HCT116 (cell line): ENCODE measurements at regions not wholly inside any gene's neighbourhood (a gene's known extent, or its start where the extent isn't known, plus 50 kb on each side); places are given as distances from the start of the nearest gene placed in this dataset.

ENCODE experiments used
- ATAC-seq: fragments of 200-7000 bp; cut with Tn5 transposase; 2 replicates; pipeline ENCODE4 v1.9.1; 2020; ENCODE audit warnings: mild to moderate bottlenecking, moderate library complexity
- BruUV-seq: library from RNA; stranded (reverse); fragments of 400-500 nt; replicated peaks from 2 replicates; lab custom pipeline; 2021; lab: Mats Ljungman, UMichigan
- CTCF ChIA-PET: fragments of 300-600 bp; sonication (Branson Sonifier 250); formaldehyde crosslinking; loops from one replicate; lab custom pipeline; 2021; ENCODE audit warnings: antibody characterized with exemption; lab: Charles Lee
- POLR2A ChIA-PET: fragments of 300-600, 350-600 bp; sonication (Branson Sonifier 250); formaldehyde crosslinking; loops from one replicate; lab custom pipeline; 2021; ENCODE audit warnings: antibody characterized with exemption; lab: Charles Lee
- RAD21 ChIA-PET, 2 experiments: fragments of 300-600 bp; sonication (Branson Sonifier 250); formaldehyde crosslinking; loops; one replicate each; lab custom pipeline; 2023; ENCODE audit warnings: low total read pairs in 2 of 2; ENCODE audit not compliant: uncharacterized antibody in 2 of 2, unreplicated experiment in 2 of 2, low non-redundant PET in 1 of 2; lab: Charles Lee
- DNase-seq: peaks from one replicate; pipeline ENCODE4 v3.0.0-alpha.2; 2010; ENCODE audit warnings: low read depth, low spot score
- H2AFZ ChIP-seq: fragments of 200-600 bp; shearing (Covaris generic), sonication (generic); 2 replicates; pipeline ENCODE4 v1.6.1; 2017; ENCODE audit warnings: low read depth, mixed run types, mixed read lengths, antibody characterized with exemption, low read length; ENCODE audit not compliant: poor library complexity, severe bottlenecking
- H3K27ac ChIP-seq: 2 replicates; pipeline ENCODE4 v1.5.1; 2012; ENCODE audit warnings: low read depth, low read length
- H3K27me3 ChIP-seq: fragments of 200-600 bp; sonication (generic); 2 replicates; pipeline ENCODE4 v1.6.1; 2016; ENCODE audit warnings: mixed run types, low read length, mixed read lengths; ENCODE audit not compliant: insufficient read depth
- H3K36me3 ChIP-seq, 2 experiments: fragments of 200-500 bp in 1 of 2; fragments of 200-600 bp in 1 of 2; sonication (Bioruptor generic) in 1 of 2; sonication (generic) in 1 of 2; 2 replicates each; pipeline versions ENCODE4 v1.5.1 to v1.6.1; 2014 to 2016; ENCODE audit warnings: low read length in 2 of 2, inconsistent platforms in 1 of 2, mixed read lengths in 1 of 2, mixed run types in 1 of 2; ENCODE audit not compliant: insufficient read depth in 2 of 2, control insufficient read depth in 1 of 2
- H3K4me1 ChIP-seq, 2 experiments: fragments of 200-600 bp in 1 of 2; sonication (generic) in 1 of 2; 2 replicates each; pipeline versions ENCODE4 v1.5.1 to v1.6.1; 2012 to 2017; ENCODE audit warnings: low read length in 2 of 2, inconsistent platforms in 1 of 2, mild to moderate bottlenecking in 1 of 2, mixed read lengths in 1 of 2, mixed run types in 1 of 2, moderate library complexity in 1 of 2; ENCODE audit not compliant: insufficient read depth in 2 of 2, control insufficient read depth in 1 of 2
- H3K4me2 ChIP-seq: fragments of 200-600 bp; sonication (generic); 2 replicates; pipeline ENCODE4 v1.6.1; 2017; ENCODE audit warnings: mixed run types, low read length, mixed read lengths
- H3K4me3 ChIP-seq, 2 experiments: fragments of 200-600 bp in 1 of 2; sonication (generic) in 1 of 2; replicated peaks in 1 of 2; 2 replicates each; pipeline ENCODE4 v1.5.1; 2011 to 2016; ENCODE audit warnings: low read length in 2 of 2, control low read depth in 1 of 2, low read depth in 1 of 2, mild to moderate bottlenecking in 1 of 2, mixed read lengths in 1 of 2, mixed run types in 1 of 2
- H3K79me2 ChIP-seq: fragments of 200-600 bp; sonication (generic); 2 replicates; pipeline ENCODE4 v1.6.1; 2017; ENCODE audit warnings: mild to moderate bottlenecking, mixed run types, low read length, moderate library complexity, mixed read lengths; ENCODE audit not compliant: insufficient read depth
- H3K9ac ChIP-seq: fragments of 200-600 bp; sonication (generic); 2 replicates; pipeline ENCODE4 v1.6.1; 2016; ENCODE audit warnings: low read length, mixed read lengths
- H3K9me2 ChIP-seq: fragments of 200-600 bp; sonication (generic), shearing (Covaris generic); 2 replicates; pipeline ENCODE4 v1.6.1; 2017; ENCODE audit warnings: mixed run types, mild to moderate bottlenecking, moderate library complexity; ENCODE audit not compliant: insufficient read depth
- H3K9me3 ChIP-seq, 2 experiments: fragments of 200-500 bp in 1 of 2; fragments of 200-600 bp in 1 of 2; sonication (Bioruptor generic) in 1 of 2; sonication (generic) in 1 of 2; 2 replicates each; pipeline ENCODE4 v1.6.1; 2014 to 2017; ENCODE audit warnings: low read length in 2 of 2, mixed read lengths in 2 of 2, inconsistent platforms in 1 of 2, low read depth in 1 of 2, mild to moderate bottlenecking in 1 of 2, mixed run types in 1 of 2, moderate library complexity in 1 of 2; ENCODE audit not compliant: control insufficient read depth in 1 of 2, insufficient read depth in 1 of 2
- H4K20me1 ChIP-seq: fragments of 200-600 bp; sonication (generic), shearing (Covaris generic); 2 replicates; pipeline ENCODE4 v1.6.1; 2017; ENCODE audit warnings: mixed run types, mild to moderate bottlenecking, moderate library complexity; ENCODE audit not compliant: insufficient read depth
- CBX3 ChIP-seq: IDR thresholded peaks from 2 replicates; pipeline ENCODE4 v1.6.1; 2012; ENCODE audit warnings: low read depth
- CEBPB ChIP-seq: IDR thresholded peaks from 2 replicates; pipeline ENCODE4 v1.6.1; 2012; ENCODE audit warnings: low read depth
- EGR1 ChIP-seq: IDR thresholded peaks from 2 replicates; pipeline ENCODE4 v1.6.1; 2012; ENCODE audit warnings: low read depth
- ELF1 ChIP-seq: IDR thresholded peaks from 2 replicates; pipeline ENCODE4 v1.6.1; 2012; ENCODE audit warnings: low read depth, borderline replicate concordance
- EZH2 ChIP-seq: fragments of 200-600 bp; sonication (generic); IDR thresholded peaks from 2 replicates; pipeline ENCODE4 v1.6.1; 2017; ENCODE audit warnings: antibody characterized with exemption, mixed run types
- FOSL1 ChIP-seq: IDR thresholded peaks from 2 replicates; pipeline ENCODE4 v1.6.1; 2012; ENCODE audit warnings: low read depth
- JUND ChIP-seq: IDR thresholded peaks from 2 replicates; pipeline ENCODE4 v1.6.1; 2012
- POLR2A ChIP-seq: IDR thresholded peaks from 2 replicates; pipeline ENCODE4 v1.7.0; 2011; ENCODE audit warnings: borderline replicate concordance; ENCODE audit not compliant: insufficient read depth, insufficient read length; ENCODE audit errors: extremely low read depth
- POLR2AphosphoS5 ChIP-seq: IDR thresholded peaks from 2 replicates; pipeline ENCODE4 v1.6.1; 2011; ENCODE audit warnings: mild to moderate bottlenecking, low read depth, low read length, moderate library complexity
- SIN3A ChIP-seq: IDR thresholded peaks from 2 replicates; pipeline ENCODE4 v1.6.1; 2012; ENCODE audit warnings: low read depth
- SRF ChIP-seq: IDR thresholded peaks from 2 replicates; pipeline ENCODE4 v1.6.1; 2012; ENCODE audit warnings: low read depth
- YY1 ChIP-seq: IDR thresholded peaks from 2 replicates; pipeline ENCODE4 v1.6.1; 2011; ENCODE audit warnings: low read length, low read depth, moderate library complexity, mild to moderate bottlenecking; ENCODE audit not compliant: insufficient replicate concordance; ENCODE audit errors: extremely low read depth
- ZFX ChIP-seq: fragments of 450-650 bp; IDR thresholded peaks from 2 replicates; pipeline ENCODE4 v1.6.1; 2017
- ZNF274 ChIP-seq: fragments of 200-500 bp; sonication (Bioruptor generic); IDR thresholded peaks from 2 replicates; pipeline ENCODE4 v1.6.1; 2014; ENCODE audit warnings: mild to moderate bottlenecking, low read depth, low read length, inconsistent platforms
- intact Hi-C: fragments of 100-400 bp; cut with micrococcal nuclease; formaldehyde crosslinking; loops from 2 replicates; pipeline ENCODE4 v1.10.0; 2022
- TF ChIP-seq, protein P1 (sequence below): IDR thresholded peaks from 2 replicates; pipeline ENCODE4 v1.6.1; 2012
- TF ChIP-seq, protein P2 (sequence below): IDR thresholded peaks from 2 replicates; pipeline ENCODE4 v1.6.1; 2012; ENCODE audit warnings: low read depth
- TF ChIP-seq, protein P3 (sequence below): IDR thresholded peaks from 2 replicates; pipeline ENCODE4 v1.6.1; 2011; ENCODE audit warnings: mild to moderate bottlenecking, low read length, moderate library complexity; ENCODE audit not compliant: insufficient replicate concordance; ENCODE audit errors: extremely low read depth
- TF ChIP-seq, protein P4 (sequence below), 3 experiments: fragments of 200-600 bp in 1 of 3; sonication (generic) in 1 of 3; IDR thresholded peaks in 2 of 3; conservative IDR thresholded peaks in 1 of 3; 2 replicates each; pipeline ENCODE4 v1.5.1; 2012 to 2017; ENCODE audit warnings: low read depth in 2 of 3, low read length in 2 of 3, antibody characterized with exemption in 1 of 3, borderline replicate concordance in 1 of 3, control low read depth in 1 of 3, mild to moderate bottlenecking in 1 of 3, mixed read lengths in 1 of 3, mixed run types in 1 of 3, moderate library complexity in 1 of 3; ENCODE audit not compliant: insufficient read depth in 1 of 3
- TF ChIP-seq, protein P5 (sequence below): IDR thresholded peaks from 2 replicates; pipeline ENCODE4 v1.6.1; 2012

DNA sequence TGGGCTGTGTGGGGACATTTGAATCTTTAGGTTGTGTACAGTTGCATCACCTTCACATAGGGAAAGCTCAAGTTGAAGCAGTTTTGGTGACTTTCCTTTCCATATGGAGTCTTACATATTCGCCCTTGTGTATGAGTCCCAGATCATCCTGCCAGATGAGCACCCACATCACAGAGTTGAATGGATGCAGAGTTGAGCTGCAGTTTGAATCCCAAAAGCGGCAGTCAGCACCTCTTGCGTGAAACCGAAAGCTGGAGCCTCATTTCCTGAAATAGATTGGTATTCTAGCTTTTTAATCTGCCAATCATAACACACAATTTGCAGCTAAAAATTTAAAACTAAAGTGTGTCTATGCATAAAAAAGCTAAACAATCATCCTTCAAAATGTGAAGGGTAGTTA is 162.9 kb upstream of the DIPK2B start:
- Histone ChIP-seq H3K27ac (no peak overlapping the region), H3K9ac (no peak overlapping the region), H4K20me1 (no peaks in the 10 kb centered on the region), H2AFZ (no peak overlapping the region), H3K36me3 (no peaks in the 10 kb centered on the region), H3K79me2 (no peaks in the 10 kb centered on the region), H3K27me3 (no peaks in the 10 kb centered on the region), H3K4me3 (no peak overlapping the region), H3K4me2 (no peak overlapping the region), H3K4me1 (no peaks in the 10 kb centered on the region), H3K9me3 (no peaks in the 10 kb centered on the region), H3K9me2 (no peaks in the 10 kb centered on the region)
- TF ChIP-seq POLR2A (no peak), EGR1 (no peak), CEBPB (no peak), FOSL1 (no peak), YY1 (no peak), SIN3A (no peak), ZNF274 (no peak), JUND (no peak), POLR2AphosphoS5 (no peak), SRF (no peak), ZFX (no peak), ELF1 (no peak), EZH2 (no peak), CBX3 (no peak)
- TF ChIP-seq, protein P1, sequence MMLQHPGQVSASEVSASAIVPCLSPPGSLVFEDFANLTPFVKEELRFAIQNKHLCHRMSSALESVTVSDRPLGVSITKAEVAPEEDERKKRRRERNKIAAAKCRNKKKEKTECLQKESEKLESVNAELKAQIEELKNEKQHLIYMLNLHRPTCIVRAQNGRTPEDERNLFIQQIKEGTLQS, result no peak
- TF ChIP-seq, protein P2, sequence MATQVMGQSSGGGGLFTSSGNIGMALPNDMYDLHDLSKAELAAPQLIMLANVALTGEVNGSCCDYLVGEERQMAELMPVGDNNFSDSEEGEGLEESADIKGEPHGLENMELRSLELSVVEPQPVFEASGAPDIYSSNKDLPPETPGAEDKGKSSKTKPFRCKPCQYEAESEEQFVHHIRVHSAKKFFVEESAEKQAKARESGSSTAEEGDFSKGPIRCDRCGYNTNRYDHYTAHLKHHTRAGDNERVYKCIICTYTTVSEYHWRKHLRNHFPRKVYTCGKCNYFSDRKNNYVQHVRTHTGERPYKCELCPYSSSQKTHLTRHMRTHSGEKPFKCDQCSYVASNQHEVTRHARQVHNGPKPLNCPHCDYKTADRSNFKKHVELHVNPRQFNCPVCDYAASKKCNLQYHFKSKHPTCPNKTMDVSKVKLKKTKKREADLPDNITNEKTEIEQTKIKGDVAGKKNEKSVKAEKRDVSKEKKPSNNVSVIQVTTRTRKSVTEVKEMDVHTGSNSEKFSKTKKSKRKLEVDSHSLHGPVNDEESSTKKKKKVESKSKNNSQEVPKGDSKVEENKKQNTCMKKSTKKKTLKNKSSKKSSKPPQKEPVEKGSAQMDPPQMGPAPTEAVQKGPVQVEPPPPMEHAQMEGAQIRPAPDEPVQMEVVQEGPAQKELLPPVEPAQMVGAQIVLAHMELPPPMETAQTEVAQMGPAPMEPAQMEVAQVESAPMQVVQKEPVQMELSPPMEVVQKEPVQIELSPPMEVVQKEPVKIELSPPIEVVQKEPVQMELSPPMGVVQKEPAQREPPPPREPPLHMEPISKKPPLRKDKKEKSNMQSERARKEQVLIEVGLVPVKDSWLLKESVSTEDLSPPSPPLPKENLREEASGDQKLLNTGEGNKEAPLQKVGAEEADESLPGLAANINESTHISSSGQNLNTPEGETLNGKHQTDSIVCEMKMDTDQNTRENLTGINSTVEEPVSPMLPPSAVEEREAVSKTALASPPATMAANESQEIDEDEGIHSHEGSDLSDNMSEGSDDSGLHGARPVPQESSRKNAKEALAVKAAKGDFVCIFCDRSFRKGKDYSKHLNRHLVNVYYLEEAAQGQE, result no peak
- TF ChIP-seq, protein P3, sequence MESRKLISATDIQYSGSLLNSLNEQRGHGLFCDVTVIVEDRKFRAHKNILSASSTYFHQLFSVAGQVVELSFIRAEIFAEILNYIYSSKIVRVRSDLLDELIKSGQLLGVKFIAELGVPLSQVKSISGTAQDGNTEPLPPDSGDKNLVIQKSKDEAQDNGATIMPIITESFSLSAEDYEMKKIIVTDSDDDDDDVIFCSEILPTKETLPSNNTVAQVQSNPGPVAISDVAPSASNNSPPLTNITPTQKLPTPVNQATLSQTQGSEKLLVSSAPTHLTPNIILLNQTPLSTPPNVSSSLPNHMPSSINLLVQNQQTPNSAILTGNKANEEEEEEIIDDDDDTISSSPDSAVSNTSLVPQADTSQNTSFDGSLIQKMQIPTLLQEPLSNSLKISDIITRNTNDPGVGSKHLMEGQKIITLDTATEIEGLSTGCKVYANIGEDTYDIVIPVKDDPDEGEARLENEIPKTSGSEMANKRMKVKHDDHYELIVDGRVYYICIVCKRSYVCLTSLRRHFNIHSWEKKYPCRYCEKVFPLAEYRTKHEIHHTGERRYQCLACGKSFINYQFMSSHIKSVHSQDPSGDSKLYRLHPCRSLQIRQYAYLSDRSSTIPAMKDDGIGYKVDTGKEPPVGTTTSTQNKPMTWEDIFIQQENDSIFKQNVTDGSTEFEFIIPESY, result no peak
- TF ChIP-seq, protein P4, sequence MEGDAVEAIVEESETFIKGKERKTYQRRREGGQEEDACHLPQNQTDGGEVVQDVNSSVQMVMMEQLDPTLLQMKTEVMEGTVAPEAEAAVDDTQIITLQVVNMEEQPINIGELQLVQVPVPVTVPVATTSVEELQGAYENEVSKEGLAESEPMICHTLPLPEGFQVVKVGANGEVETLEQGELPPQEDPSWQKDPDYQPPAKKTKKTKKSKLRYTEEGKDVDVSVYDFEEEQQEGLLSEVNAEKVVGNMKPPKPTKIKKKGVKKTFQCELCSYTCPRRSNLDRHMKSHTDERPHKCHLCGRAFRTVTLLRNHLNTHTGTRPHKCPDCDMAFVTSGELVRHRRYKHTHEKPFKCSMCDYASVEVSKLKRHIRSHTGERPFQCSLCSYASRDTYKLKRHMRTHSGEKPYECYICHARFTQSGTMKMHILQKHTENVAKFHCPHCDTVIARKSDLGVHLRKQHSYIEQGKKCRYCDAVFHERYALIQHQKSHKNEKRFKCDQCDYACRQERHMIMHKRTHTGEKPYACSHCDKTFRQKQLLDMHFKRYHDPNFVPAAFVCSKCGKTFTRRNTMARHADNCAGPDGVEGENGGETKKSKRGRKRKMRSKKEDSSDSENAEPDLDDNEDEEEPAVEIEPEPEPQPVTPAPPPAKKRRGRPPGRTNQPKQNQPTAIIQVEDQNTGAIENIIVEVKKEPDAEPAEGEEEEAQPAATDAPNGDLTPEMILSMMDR (IDR thresholded peaks at IDR 0.05 in 2 of 3, conservative IDR thresholded peaks at IDR 0.05 in 1 of 3; ENCODE audit: borderline replicate concordance in 1 of 3, insufficient read depth in 1 of 3, low read depth in 2 of 3, low read length in 2 of 3), result no peak
- TF ChIP-seq, protein P5, sequence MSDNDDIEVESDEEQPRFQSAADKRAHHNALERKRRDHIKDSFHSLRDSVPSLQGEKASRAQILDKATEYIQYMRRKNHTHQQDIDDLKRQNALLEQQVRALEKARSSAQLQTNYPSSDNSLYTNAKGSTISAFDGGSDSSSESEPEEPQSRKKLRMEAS, result no peak
- no peak for ATAC-seq
- intact Hi-C loops, result no loop called here
- ChIA-PET POLR2A (no interaction called here), CTCF (no interaction called here), RAD21 (no interaction called here)
- no TSS peak for BruUV-seq
- DNase-seq, result no peak
